HT1080 (cell line): ENCODE measurements at regions not wholly inside any gene's neighbourhood (a gene's known extent, or its start where the extent isn't known, plus 50 kb on each side); places are given as distances from the start of the nearest gene placed in this dataset.

Source experiments
- DNase-seq: peaks from one replicate; pipeline ENCODE4 v3.0.0-alpha.2; 2015; ENCODE audit warnings: low read depth

DNA sequence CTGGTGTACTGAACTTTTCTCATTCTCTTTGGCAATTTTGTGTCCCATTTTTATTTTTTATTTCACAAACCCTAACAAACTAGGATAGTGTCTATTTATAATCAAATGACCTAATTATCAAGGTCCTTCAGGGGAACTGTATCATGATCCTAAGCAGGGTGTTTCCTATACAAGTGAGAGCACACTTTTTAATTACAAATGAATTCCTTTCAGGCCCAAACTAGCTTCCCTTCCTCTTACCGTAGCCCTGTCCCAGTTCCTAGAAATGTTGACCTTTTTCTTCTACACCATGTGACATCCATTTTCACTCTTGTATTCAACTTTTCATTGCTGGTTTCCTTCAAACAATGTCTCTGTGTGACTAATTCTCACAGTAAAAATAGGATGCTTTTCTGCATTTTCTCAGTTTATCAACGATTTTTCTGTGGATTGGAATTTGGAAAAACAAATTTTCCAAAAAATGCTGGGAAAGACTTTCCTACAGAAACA is 411.4 kb downstream of the CCDC91 start:
- no peak for DNase-seq

DNA sequence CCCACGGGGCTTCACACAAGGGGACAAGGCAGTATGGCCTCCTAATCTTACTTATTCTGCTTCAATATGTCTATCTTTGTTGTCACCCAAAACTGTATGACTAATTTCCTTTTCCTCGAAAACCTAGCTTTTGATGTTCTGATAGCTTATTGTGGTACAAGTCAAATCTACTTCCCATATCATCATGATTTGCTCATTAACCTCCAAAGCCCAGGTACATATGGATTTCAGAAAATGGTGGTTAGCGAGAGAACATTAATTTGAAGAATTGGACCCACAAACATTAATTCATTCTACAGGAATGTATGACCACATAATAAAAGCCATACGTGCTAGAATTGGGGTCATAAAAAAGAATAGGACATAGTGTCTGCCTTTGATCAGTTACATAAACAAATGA is 412.5 kb downstream of the CCDC91 start:
- no peak for DNase-seq

DNA sequence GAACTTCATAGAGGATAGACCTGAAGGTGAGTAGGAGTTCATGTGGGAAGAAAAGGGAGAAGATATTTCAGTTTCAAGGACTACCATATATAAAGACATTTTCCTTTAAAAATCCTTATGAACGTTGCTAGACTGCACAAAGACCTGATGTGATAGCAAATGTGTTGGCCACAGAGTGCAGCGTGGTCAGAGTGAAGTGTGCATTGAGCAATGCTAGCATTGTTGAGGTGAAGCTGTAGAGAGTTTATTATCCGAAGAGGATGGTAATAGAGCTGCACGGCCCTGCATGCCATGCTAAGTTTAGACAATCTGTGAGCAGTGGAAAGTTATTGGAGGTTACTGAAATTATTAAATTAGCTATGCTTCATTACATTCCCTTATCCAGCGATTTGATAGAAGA is 413.0 kb downstream of the CCDC91 start:
- no peak for DNase-seq

DNA sequence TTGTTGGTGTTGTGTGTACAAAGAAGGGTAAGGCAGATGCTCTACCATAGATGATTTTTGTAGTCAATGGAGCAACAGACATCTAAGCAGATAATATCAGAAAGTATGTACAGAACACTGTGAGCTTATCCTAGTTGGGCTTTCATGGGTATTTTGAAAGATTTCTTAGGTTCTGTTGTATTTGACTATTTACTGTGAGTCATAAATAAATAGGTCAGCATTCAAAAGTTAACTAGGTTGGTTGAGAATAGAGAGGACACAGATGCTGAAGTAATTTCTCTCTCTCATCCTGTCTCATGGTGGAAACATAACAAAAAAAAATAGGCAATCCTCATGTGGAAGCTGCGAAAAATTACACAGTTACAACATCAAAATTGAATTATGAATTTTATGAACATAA is 413.5 kb downstream of the CCDC91 start:
- DNase-seq, result no peak

DNA sequence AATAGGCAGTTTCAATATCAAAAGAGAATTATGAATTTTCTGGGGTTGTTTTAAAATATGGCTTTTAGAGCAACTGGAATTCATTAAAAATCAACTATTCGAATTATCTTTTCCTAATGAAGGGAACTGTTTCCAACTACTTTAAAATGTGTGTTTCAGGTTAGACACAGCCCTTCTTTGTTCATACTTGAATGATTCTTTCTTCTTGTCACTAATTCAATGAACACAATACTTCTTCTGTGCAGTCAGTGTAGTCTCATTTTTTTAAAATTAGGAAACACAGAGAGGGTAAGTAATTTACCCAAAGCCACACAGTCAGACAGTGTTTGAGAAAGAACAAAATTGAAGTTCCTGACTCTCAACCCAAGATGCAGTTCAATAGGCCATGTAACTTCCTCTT is 414.0 kb downstream of the CCDC91 start:
- DNase-seq, result no peak

DNA sequence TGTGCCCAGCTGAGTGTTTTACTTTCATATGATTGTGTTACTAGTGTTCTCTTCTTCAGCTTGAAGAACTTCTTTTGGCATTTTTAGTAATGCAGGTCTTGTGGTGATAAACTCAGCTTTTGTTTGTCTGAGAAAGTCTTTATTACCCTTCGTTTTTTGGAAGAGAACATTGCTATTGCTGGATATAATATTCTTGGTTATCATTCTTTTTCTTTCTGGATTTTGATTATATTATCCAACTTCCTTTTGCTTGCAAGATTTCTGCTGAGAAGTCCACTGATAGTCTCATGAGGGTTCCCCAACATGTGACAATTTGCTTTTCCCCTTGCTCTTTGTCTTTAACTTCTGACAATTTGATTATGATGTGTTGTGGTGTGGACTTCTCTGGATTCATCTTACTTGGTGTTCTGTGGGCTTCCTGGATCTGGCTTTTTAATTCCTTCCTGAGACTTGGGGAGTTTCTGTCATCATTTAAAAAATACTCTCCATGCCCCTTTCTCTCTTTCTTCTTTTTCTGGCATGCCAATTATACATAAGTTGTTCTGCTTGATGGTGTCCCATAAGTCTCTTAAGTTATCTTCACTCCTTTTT is 416.8 kb downstream of the CCDC91 start:
- DNase-seq, result no peak

DNA sequence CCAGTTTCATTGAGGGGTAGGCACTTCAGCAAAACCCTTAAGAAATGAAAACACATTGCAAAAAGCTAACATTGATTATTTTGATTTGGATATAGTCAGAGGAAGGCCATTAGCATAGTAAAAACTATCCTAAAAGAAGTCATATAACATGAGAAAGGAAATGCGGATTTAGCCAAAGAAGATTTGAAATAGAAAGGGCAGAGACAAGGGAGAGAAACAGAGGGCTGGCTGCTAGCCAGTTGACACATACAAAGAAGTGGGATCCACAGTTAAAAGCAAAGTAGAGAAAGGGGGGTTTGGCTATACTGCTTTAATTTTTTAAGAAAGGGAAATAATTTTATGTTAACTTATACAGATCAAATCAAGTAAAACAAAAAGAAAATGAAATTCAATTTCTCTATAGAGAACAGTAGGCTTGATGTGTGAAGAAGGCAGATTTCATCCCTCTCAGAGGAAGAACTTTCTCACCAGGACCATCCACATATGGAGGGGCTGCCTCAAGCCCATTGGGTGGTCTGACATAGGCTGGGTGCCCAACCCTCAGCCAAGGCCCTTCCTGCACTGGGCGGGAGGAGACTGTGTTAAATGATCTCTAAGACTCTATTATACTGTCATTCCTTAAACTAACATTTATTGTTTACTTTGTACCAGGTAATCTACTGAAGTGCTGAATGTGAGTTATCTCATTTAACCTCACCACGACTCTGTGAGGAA is 420.3 kb downstream of the CCDC91 start:
- DNase-seq, result no peak

DNA sequence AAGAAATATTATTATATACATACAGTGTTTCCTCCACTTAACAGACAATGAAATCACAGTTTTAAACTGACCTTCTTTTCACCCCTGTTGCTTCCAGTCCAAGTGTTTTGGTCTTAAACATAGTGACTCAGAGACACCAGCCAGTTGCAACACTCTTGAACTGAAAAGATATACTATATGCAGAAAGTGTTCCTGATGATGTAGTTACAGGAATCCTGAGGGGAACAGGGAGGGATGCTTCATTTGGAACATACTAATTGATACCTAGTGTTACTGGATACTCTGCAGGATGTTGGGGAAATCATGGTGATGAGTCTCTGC is 420.8 kb downstream of the CCDC91 start:
- DNase-seq, result peak; percentile 69

DNA sequence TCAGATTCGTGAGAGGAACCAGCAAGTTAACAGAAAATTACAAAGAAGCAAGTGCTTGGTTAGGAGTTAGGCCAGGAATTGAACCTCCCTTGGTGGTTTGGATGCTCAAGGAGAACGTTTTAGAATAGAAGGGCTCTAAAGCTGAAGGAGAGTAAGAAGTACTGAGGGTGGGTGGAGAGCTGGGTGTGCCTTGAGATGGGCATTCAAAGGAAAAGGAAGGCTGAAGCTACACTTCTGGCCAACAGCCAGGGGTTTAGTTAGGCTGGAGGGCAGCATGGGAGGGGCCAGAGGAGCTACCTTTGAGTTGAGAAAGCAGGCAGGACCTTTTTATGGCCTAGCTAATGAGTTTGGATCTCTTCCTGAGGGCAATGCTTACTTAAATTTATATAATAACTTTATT is 421.2 kb downstream of the CCDC91 start:
- DNase-seq, result no peak

DNA sequence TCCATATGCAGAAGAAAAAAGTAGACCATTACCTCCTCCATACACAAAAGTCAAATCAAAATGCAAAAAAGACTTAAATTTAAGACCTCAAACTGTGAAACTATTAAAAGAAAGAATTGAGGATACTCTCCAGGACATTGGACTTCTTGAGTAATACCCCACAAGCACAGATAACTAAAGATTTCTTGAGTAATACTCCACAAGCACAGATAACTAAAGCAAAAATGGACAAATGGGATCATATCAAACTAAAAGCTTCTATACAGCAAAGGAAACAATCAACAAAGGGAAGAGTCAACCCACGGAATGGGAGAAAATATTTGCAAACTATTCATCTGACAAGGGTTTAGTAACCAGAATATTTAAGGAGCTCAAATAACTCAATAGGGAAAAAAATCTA is 427.9 kb downstream of the CCDC91 start:
- DNase-seq, result no peak

DNA sequence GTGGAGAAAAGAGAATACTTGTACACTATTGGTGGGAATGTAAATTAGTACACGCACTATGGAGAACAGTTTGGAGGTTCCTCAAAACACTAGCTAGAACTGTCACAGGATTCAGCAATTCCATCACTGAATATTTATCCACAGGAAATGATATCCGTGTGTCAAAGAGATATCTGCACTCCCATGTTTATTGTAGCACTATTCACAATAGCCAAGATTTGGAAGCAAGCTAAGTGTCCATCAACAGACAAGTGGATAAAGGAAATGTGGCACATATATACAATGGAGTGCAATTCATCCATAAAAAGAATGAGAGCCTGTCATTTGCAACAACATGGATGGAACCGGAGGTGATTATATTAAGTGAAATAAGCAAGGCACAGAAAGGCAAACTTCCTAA is 428.5 kb downstream of the CCDC91 start:
- no peak for DNase-seq

DNA sequence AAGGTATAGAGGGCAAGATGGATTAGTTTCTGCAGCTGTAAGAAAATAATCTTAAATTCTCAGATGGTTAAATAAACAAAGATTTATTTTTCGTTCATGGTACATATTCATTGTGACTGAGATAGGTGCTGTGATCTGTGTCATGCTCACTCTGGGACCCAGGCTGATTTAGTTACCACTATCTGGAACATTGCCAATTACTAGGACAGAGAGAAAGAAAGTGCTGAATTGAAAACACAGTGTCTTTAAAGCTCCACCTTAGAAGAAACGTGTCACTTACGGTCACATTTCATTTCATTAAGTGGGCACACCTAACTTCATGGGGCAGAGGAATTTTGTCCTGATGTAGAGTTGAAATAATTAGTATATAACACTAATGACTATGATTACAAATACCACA is 430.0 kb downstream of the CCDC91 start:
- no peak for DNase-seq

DNA sequence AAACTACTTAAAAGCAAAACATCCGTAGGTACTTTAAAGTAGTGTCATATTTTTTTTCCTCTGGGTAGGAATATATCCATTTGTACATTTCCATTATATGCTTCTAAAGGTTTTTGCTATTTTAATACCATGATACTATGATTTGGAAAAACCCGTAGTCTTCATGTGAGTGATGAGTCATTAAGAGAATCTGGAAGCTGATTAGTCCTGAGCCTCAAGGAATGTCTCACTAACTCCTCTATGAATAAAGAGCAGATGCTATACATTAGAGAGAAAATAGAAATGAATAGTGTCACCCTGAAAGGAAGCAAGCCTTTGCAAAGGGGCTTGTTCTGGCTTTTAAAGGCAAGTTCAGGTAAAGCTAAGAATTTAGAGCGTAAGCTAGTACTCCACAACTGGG is 432.1 kb downstream of the CCDC91 start:
- peak; percentile 42 for DNase-seq

DNA sequence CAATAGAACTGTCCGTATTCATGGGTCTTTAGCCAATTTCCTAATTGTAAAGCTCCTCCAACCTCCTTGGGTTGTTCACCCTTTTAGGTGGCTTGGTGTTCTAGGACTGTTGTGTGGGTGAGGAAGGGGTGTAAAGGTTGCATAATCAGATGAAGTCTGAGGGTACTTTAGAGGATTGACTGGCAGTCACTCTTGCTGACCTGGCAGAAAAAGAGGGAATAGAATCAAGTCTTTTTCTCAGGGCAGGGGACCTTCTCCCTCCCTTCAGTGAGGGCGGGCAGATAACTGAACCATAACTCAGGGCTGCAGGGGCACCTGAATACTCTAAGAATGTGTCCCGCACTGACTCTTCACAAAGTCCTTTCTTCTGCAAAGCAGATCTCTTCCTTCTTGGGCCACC is 436.2 kb downstream of the CCDC91 start:
- no peak for DNase-seq

DNA sequence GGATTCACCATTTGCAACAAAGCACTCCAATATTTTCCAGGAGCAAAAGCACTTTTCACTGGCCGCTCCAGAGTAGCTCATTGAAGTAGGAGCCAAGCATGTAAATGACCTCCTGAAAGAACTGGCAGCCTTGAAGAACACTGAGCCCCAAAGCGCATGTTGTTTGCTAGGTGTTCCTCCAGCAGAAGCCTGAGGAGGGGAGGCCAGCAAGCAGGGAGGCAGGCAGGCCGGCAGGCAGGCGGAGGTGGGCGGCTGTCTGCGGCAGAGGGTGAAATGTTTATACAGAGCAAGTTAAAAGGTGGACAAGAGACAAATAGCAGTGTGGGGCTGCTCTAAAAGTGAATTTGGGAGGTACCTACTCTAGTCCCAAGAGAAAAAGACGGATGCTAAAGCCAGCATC is 439.4 kb downstream of the CCDC91 start:
- DNase-seq, result no peak

DNA sequence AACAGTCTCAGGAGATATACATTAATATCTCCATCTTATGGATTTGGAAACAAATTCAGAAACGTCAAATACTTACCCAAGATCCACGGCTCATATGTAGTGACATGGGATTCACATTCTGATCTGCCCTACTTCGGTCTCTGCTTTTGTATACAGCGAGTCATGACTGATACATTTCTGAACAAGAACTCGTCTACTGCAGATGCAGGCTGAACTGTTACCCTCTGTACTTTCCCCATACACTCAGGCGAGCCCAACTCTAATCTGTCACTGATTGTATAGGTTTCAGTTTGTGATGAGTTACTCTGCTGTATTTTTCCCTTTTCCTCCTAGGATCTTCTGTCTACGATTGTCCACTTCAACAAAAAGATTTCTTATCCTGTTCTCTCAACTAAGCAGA is 441.6 kb downstream of the CCDC91 start:
- peak; percentile 8 for DNase-seq

DNA sequence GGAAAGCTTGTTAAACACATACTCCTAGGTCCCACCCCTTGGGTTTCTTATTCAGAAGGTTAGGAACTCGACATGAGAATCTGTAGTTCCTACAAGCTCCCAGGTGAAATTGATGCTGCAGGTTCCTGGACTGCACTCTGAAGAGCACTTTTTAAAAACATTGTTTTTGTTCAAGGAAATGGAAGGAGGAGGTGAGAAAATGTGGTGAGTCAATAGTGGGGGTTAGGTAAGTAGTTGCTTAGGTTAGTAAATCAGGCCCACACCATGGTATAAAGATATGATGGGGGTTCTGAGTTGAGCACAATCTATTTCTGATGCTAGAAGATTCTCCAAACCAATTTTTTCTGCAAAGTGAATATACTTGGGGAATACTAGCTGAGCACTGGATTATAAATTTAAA is 450.3 kb downstream of the CCDC91 start:
- no peak for DNase-seq

DNA sequence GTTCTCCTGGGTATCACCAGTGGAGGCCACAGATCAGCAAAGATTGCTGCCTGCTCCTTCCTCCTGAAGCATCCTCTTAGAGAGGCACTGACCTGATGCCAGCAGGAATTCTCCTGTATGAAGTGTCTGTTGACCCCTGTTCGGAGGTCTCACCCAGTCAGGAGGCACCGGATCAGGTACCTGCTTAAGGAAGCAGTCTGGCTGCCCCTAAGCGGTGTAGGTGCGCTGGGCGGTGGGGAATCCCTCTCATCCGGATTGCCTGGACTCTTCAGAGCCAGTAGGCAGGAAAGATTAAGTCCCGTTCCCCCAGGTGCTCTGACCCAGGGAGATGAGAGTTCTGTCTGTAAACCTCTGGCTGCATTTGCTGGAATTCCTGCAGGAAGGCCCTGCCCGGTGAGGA is 455.2 kb downstream of the CCDC91 start:
- DNase-seq, result no peak

DNA sequence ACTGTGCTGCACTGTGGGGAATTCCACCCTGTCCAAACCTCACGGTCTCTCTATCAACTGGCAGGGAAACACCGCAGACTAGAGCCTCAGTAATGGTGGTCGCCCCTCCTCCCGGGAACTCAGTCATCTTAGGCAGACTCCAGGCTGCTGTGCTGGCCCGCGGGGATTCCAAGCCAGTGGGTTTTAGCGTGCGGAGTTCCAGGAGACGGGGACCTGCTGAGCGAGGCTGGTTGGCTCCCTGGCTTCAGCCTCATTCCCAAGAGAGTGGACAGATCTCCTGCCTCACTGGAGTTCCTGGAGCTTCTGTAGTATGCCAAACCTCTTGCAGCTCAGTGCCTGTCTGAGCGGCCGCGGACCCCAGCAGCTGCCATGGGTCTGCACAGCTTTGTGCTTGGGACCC is 455.6 kb downstream of the CCDC91 start:
- DNase-seq, result no peak

DNA sequence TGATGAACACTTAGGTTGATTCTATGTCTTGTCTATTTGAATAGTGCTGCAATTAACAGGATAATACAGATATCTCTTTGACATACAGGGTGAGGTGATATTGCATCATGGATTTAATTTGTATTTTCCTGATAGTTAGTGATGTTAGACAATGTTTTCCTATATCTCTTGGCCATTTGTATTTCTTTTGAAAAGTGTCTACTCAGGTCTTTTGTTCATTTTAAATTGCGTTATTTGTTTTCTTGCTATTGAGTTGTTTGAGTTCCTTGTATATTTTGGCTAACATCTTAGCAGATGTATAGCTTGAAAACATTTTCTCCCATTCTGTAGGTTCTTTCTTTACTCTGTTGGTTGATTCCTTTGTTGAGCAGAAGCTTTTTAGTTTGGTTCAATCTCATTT is 460.6 kb downstream of the CCDC91 start:
- DNase-seq, result no peak

DNA sequence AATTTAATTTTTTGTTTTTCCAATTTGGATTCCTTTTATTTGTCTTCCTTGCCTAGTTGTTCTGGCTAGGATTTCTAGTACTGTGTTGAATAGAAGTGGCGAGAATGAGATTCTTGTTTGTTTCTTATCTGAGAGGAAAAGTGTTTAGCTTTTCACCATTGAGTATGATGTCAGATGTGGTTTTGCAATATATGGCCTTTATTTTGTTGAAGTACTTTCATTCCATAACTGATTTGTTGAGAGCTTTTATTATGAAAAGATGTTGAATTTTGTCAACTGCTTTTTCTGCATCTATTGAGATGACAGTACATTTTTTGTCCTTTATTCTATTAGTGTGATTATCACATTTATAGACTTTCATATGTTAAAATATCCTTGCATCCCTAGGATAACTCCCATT is 462.0 kb downstream of the CCDC91 start:
- no peak for DNase-seq

DNA sequence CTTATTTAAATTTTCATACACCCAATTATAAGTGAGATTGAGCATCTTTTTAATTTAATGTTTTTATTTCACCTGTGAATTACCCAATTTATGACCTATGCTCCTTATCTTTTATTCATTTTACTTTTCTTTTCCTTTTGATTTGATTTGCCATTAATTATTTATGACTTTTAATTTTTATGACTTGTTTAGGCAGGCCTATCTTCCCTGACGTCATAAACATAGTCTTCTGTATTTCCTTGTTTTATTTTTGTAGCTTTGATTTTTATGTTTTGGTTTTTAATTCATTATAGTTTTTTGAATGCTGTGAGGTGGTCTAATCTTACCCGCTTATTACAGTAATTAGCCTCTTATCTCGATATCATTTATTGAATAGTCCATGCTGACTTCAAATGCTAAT is 467.1 kb upstream of the FAR2 start:
- DNase-seq, result no peak

DNA sequence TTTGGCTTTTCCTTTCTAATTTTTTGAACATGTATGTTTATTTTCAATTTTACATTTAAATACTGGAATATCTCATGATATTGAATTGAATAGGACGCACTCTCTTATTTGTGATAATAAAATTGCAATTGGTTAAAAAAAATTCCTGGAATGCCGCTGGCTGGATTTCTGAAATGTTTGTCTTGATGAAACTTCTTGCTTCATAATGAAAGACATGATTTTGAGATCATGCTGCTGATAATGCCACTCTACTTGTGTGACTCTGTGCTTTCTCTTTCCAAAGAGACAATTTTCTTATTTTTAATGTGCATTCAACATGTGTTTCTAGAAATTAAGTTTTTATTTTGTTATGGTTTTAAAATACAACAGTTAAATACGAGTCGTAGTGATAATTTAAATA is 465.7 kb upstream of the FAR2 start:
- DNase-seq, result no peak
